HCT116 (cell line): ENCODE measurements at regions not wholly inside any gene's neighbourhood (a gene's known extent, or its start where the extent isn't known, plus 50 kb on each side); places are given as distances from the start of the nearest gene placed in this dataset.

Source experiments
- ATAC-seq: fragments of 200-7000 bp; cut with Tn5 transposase; 2 replicates; pipeline ENCODE4 v1.9.1; 2020; ENCODE audit warnings: mild to moderate bottlenecking, moderate library complexity
- BruUV-seq: library from RNA; stranded (reverse); fragments of 400-500 nt; replicated peaks from 2 replicates; lab custom pipeline; 2021; lab: Mats Ljungman, UMichigan
- CTCF ChIA-PET: fragments of 300-600 bp; sonication (Branson Sonifier 250); formaldehyde crosslinking; loops from one replicate; lab custom pipeline; 2021; ENCODE audit warnings: antibody characterized with exemption; lab: Charles Lee
- POLR2A ChIA-PET: fragments of 300-600, 350-600 bp; sonication (Branson Sonifier 250); formaldehyde crosslinking; loops from one replicate; lab custom pipeline; 2021; ENCODE audit warnings: antibody characterized with exemption; lab: Charles Lee
- RAD21 ChIA-PET, 2 experiments: fragments of 300-600 bp; sonication (Branson Sonifier 250); formaldehyde crosslinking; loops; one replicate each; lab custom pipeline; 2023; ENCODE audit warnings: low total read pairs in 2 of 2; ENCODE audit not compliant: uncharacterized antibody in 2 of 2, unreplicated experiment in 2 of 2, low non-redundant PET in 1 of 2; lab: Charles Lee
- DNase-seq: peaks from one replicate; pipeline ENCODE4 v3.0.0-alpha.2; 2010; ENCODE audit warnings: low read depth, low spot score
- H2AFZ ChIP-seq: fragments of 200-600 bp; shearing (Covaris generic), sonication (generic); 2 replicates; pipeline ENCODE4 v1.6.1; 2017; ENCODE audit warnings: low read depth, mixed run types, mixed read lengths, antibody characterized with exemption, low read length; ENCODE audit not compliant: poor library complexity, severe bottlenecking
- H3K27ac ChIP-seq: 2 replicates; pipeline ENCODE4 v1.5.1; 2012; ENCODE audit warnings: low read depth, low read length
- H3K27me3 ChIP-seq: fragments of 200-600 bp; sonication (generic); 2 replicates; pipeline ENCODE4 v1.6.1; 2016; ENCODE audit warnings: mixed run types, low read length, mixed read lengths; ENCODE audit not compliant: insufficient read depth
- H3K36me3 ChIP-seq, 2 experiments: fragments of 200-500 bp in 1 of 2; fragments of 200-600 bp in 1 of 2; sonication (Bioruptor generic) in 1 of 2; sonication (generic) in 1 of 2; 2 replicates each; pipeline versions ENCODE4 v1.5.1 to v1.6.1; 2014 to 2016; ENCODE audit warnings: low read length in 2 of 2, inconsistent platforms in 1 of 2, mixed read lengths in 1 of 2, mixed run types in 1 of 2; ENCODE audit not compliant: insufficient read depth in 2 of 2, control insufficient read depth in 1 of 2
- H3K4me1 ChIP-seq, 2 experiments: fragments of 200-600 bp in 1 of 2; sonication (generic) in 1 of 2; 2 replicates each; pipeline versions ENCODE4 v1.5.1 to v1.6.1; 2012 to 2017; ENCODE audit warnings: low read length in 2 of 2, inconsistent platforms in 1 of 2, mild to moderate bottlenecking in 1 of 2, mixed read lengths in 1 of 2, mixed run types in 1 of 2, moderate library complexity in 1 of 2; ENCODE audit not compliant: insufficient read depth in 2 of 2, control insufficient read depth in 1 of 2
- H3K4me2 ChIP-seq: fragments of 200-600 bp; sonication (generic); 2 replicates; pipeline ENCODE4 v1.6.1; 2017; ENCODE audit warnings: mixed run types, low read length, mixed read lengths
- H3K4me3 ChIP-seq, 2 experiments: fragments of 200-600 bp in 1 of 2; sonication (generic) in 1 of 2; replicated peaks in 1 of 2; 2 replicates each; pipeline ENCODE4 v1.5.1; 2011 to 2016; ENCODE audit warnings: low read length in 2 of 2, control low read depth in 1 of 2, low read depth in 1 of 2, mild to moderate bottlenecking in 1 of 2, mixed read lengths in 1 of 2, mixed run types in 1 of 2
- H3K79me2 ChIP-seq: fragments of 200-600 bp; sonication (generic); 2 replicates; pipeline ENCODE4 v1.6.1; 2017; ENCODE audit warnings: mild to moderate bottlenecking, mixed run types, low read length, moderate library complexity, mixed read lengths; ENCODE audit not compliant: insufficient read depth
- H3K9ac ChIP-seq: fragments of 200-600 bp; sonication (generic); 2 replicates; pipeline ENCODE4 v1.6.1; 2016; ENCODE audit warnings: low read length, mixed read lengths
- H3K9me2 ChIP-seq: fragments of 200-600 bp; sonication (generic), shearing (Covaris generic); 2 replicates; pipeline ENCODE4 v1.6.1; 2017; ENCODE audit warnings: mixed run types, mild to moderate bottlenecking, moderate library complexity; ENCODE audit not compliant: insufficient read depth
- H3K9me3 ChIP-seq, 2 experiments: fragments of 200-500 bp in 1 of 2; fragments of 200-600 bp in 1 of 2; sonication (Bioruptor generic) in 1 of 2; sonication (generic) in 1 of 2; 2 replicates each; pipeline ENCODE4 v1.6.1; 2014 to 2017; ENCODE audit warnings: low read length in 2 of 2, mixed read lengths in 2 of 2, inconsistent platforms in 1 of 2, low read depth in 1 of 2, mild to moderate bottlenecking in 1 of 2, mixed run types in 1 of 2, moderate library complexity in 1 of 2; ENCODE audit not compliant: control insufficient read depth in 1 of 2, insufficient read depth in 1 of 2
- H4K20me1 ChIP-seq: fragments of 200-600 bp; sonication (generic), shearing (Covaris generic); 2 replicates; pipeline ENCODE4 v1.6.1; 2017; ENCODE audit warnings: mixed run types, mild to moderate bottlenecking, moderate library complexity; ENCODE audit not compliant: insufficient read depth
- CBX3 ChIP-seq: IDR thresholded peaks from 2 replicates; pipeline ENCODE4 v1.6.1; 2012; ENCODE audit warnings: low read depth
- CTCF ChIP-seq, 3 experiments: fragments of 200-600 bp in 1 of 3; sonication (generic) in 1 of 3; IDR thresholded peaks in 2 of 3; conservative IDR thresholded peaks in 1 of 3; 2 replicates each; pipeline ENCODE4 v1.5.1; 2012 to 2017; ENCODE audit warnings: low read depth in 2 of 3, low read length in 2 of 3, antibody characterized with exemption in 1 of 3, borderline replicate concordance in 1 of 3, control low read depth in 1 of 3, mild to moderate bottlenecking in 1 of 3, mixed read lengths in 1 of 3, mixed run types in 1 of 3, moderate library complexity in 1 of 3; ENCODE audit not compliant: insufficient read depth in 1 of 3
- EZH2phosphoT487 ChIP-seq: fragments of 200-600 bp; IDR thresholded peaks from 2 replicates; pipeline ENCODE4 v1.6.1; 2018; ENCODE audit warnings: antibody characterized with exemption, borderline replicate concordance
- RAD21 ChIP-seq: IDR thresholded peaks from 2 replicates; pipeline ENCODE4 v1.6.1; 2012; ENCODE audit warnings: low read depth, mild to moderate bottlenecking
- SIN3A ChIP-seq: IDR thresholded peaks from 2 replicates; pipeline ENCODE4 v1.6.1; 2012; ENCODE audit warnings: low read depth
- SP1 ChIP-seq: IDR thresholded peaks from 2 replicates; pipeline ENCODE4 v1.6.1; 2012; ENCODE audit warnings: low read depth
- SRF ChIP-seq: IDR thresholded peaks from 2 replicates; pipeline ENCODE4 v1.6.1; 2012; ENCODE audit warnings: low read depth
- ZFX ChIP-seq: fragments of 450-650 bp; IDR thresholded peaks from 2 replicates; pipeline ENCODE4 v1.6.1; 2017
- ZNF274 ChIP-seq: fragments of 200-500 bp; sonication (Bioruptor generic); IDR thresholded peaks from 2 replicates; pipeline ENCODE4 v1.6.1; 2014; ENCODE audit warnings: mild to moderate bottlenecking, low read depth, low read length, inconsistent platforms
- intact Hi-C: fragments of 100-400 bp; cut with micrococcal nuclease; formaldehyde crosslinking; loops from 2 replicates; pipeline ENCODE4 v1.10.0; 2022

- Histone ChIP-seq H3K27me3 (no peaks in the 10 kb centered on the region), H3K4me3 (no peak overlapping the region), H3K4me2 (no peak overlapping the region), H3K9ac (no peak overlapping the region), H3K27ac (no peak overlapping the region), H3K4me1 (no peaks in the 10 kb centered on the region)
- ChIA-PET CTCF (no interaction called here), POLR2A (no interaction called here)
- no peak for DNase-seq
- no peak for TF ChIP-seq ZNF274
- TF ChIP-seq ZFX, result no peak
- TF ChIP-seq CTCF (IDR thresholded peaks at IDR 0.05 in 2 of 3, conservative IDR thresholded peaks at IDR 0.05 in 1 of 3; ENCODE audit: borderline replicate concordance in 1 of 3, insufficient read depth in 1 of 3, low read depth in 2 of 3, low read length in 2 of 3), result no peak
- no peak for TF ChIP-seq SP1
- TF ChIP-seq, all 23 proteins: peak for 0
- H3K9me3 ChIP-seq, result no peaks in the 10 kb centered on the region
- no peaks in the 10 kb centered on the region for H4K20me1 ChIP-seq
- intact Hi-C loops, result no loop called here
- no peaks in the 10 kb centered on the region for H3K79me2 ChIP-seq
- H3K9me2 ChIP-seq, result no peaks in the 10 kb centered on the region
- H3K36me3 ChIP-seq, result no peaks in the 10 kb centered on the region
- no peak for ATAC-seq
- no TSS peak for BruUV-seq
- H2AFZ ChIP-seq, result no peak overlapping the region
- RAD21 ChIA-PET, result no interaction called here
Observed at GRCh38 chr3:148026009-148026588, 616.9 kb downstream of the ZIC1 start.

GRCh38 chr3:148030975-148031374 is 621.8 kb downstream of the ZIC1 start:
- Histone ChIP-seq H3K4me2 (no peak overlapping the region), H3K27me3 (no peaks in the 10 kb centered on the region), H3K4me1 (no peaks in the 10 kb centered on the region), H3K9ac (no peak overlapping the region)
- RAD21 ChIA-PET, result no interaction called here
- TF ChIP-seq CBX3, result no peak
- TF ChIP-seq RAD21, result no peak
- TF ChIP-seq SRF, result no peak
- TF ChIP-seq EZH2phosphoT487, result no peak
- no peak for TF ChIP-seq SIN3A
- no peak for TF ChIP-seq SP1
- TF ChIP-seq, all 23 proteins: peak for 0
- Histone ChIP-seq H3K36me3 (no peaks in the 10 kb centered on the region), H3K9me3 (no peaks in the 10 kb centered on the region), H3K4me3 (no peak overlapping the region), H3K27ac (no peak overlapping the region), H2AFZ (no peak overlapping the region), H3K9me2 (no peaks in the 10 kb centered on the region), H4K20me1 (no peaks in the 10 kb centered on the region), H3K79me2 (no peaks in the 10 kb centered on the region)
- ChIA-PET CTCF (no interaction called here), POLR2A (no interaction called here)
- no peak for ATAC-seq
- no peak for DNase-seq
- no TSS peak for BruUV-seq
- intact Hi-C loops, result no loop called here
